GM21576 (cell line): ENCODE measurements at regions not wholly inside any gene's neighbourhood (a gene's known extent, or its start where the extent isn't known, plus 50 kb on each side); places are given as distances from the start of the nearest gene placed in this dataset.
"Not testable (repeated sequence)": the region's sequence is repeated elsewhere in the genome, so short reads cannot be mapped to it uniquely, and the experiment has no call there.

ENCODE experiments used
- ATAC-seq: cut with Tn5 transposase; IDR thresholded peaks from one replicate; pipeline ENCODE4 v1.9.1; 2021; ENCODE audit warnings: mild to moderate bottlenecking, moderate library complexity; ENCODE audit not compliant: unreplicated experiment

DNA sequence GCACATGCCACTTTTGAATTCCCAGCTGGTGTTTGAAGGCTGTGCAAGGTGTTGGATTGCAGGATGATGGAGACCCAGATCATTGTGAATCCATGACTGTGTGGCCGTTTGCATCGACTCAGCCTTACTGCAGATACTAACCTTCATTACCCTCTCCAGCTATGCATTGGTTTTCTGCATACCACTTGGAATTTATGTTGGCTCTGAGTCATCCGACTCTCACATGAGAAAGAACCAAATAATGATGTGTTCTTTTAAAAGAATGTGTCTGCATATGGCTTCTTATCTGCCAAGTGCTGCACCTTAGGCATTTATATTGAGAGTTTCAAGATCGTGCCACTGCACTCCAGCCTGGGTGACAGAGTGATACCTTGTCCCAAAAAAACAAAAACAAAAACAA is 106.7 kb upstream of the PRKX start:
- no peak for ATAC-seq

DNA sequence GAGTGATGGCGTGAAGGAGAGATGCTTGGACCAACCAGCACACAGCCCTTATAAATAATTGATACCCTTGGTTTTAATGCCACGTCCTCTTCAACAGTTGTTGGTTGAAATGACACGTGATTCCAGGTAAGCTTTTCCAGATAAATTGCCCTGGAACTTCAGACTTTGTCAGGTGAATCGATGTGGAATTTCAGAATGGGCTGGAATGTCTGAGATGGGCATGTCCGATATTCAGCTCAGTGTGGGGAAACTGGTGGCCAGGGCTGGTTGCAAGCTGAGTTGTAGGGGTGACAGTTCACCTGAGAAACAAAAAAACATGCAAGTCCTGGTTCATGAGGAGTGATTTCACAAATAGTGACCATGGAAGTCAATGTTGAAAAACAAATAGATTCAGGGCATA is 104.0 kb upstream of the PRKX start:
- not testable (repeated sequence) for ATAC-seq

DNA sequence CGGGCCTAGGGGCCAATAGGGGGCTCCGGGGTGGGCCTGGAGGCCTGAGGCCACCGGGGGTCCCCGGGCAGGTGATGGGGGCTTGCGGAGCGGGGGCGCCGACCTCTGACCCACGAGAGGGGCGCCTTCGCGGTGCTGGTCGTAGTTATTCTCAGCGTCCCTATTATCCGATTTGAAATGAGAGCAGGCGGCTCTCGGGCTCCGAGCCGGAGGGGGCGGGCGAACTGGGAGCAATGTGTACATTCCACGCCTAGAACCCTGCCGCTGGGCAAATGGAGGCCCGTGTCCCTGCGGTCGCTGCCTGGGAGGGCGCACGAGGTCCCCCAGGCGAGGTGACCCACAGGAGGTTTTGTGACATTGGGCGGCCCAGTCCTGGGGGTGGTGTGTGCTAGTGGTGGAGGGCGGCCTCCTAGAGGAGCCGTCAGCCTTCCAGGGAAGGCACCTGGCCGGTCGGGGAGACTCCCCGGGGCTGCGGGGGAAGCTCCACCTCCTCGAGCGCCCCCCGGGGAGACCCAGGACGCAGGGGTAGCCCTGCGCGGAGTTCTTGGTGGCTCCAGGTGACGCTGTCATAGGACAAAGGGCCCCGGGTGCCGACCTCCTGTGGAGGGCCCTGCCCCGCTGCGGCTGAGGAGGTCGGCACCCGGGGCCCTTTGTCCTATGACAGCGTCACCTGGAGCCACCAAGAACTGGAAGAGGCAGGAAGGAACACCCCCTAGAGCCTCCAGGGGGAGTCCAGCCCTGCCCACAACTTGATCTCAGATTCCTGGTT is 102.6 kb upstream of the PRKX start:
- ATAC-seq = peak; percentile 12

DNA sequence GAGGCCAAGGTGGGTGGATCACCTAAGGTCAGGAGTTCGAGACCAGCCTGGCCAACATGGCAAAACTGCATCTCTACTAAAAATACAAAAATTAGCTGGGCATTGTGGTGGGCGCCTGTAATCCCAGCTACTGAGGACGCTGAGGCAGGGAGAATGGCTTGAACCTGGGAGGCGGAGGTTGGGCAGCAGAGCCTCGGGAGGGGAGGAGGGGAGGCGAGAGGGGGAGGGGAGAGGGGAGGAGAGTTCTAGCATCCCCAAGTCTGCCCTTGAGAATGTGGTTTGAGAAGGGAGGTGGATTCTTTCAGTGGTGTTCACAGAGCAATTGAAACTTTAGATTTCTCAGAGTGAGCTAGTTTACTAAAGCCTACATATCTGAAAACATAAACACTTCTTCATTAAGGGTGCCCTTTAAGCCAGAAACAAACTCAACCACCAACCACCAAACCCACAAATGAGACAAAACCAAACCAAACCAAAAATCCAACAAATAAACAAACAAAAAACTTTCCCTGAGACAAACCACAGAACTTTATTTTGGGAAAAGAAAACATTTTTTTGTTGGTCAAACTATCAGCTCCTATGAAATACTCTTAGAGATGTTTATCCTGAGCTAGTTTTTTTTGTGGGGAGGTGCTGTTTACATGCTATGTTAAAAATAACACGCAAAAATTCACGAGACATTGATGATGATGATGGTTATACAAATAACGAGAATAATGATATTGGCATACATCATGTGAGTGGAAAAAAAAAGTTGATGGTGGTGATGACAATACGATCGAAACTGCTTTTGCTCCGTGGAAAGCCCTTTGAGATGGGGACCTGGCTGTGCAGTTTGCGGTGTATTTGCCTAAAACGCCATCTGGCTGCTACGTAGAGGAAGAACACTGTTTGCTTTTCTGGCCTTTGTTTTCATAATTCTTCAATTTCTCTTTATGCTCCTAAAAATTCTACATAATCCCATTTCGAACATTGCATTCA is 98.2 kb upstream of the PRKX start:
- ATAC-seq = peak; percentile 18

DNA sequence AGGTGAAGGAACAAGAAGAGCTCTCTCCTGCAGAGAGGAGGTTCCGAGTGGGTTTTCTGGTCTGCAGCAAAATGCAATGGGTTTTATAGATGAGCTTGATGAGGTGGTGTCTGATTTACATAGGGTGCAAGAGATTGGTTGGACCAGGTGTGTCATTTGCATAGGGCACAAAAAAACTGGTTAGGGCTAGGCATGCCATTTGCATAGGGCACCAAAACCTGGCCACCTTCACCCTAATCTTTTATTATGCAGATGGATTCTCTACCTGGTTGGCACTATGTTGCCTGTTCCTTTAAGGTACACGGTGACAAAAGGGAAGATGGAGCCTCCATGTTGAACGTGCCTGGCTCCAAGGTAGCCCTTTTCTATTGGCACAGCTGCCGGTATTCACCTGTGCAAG is 94.5 kb upstream of the PRKX start:
- no peak for ATAC-seq

DNA sequence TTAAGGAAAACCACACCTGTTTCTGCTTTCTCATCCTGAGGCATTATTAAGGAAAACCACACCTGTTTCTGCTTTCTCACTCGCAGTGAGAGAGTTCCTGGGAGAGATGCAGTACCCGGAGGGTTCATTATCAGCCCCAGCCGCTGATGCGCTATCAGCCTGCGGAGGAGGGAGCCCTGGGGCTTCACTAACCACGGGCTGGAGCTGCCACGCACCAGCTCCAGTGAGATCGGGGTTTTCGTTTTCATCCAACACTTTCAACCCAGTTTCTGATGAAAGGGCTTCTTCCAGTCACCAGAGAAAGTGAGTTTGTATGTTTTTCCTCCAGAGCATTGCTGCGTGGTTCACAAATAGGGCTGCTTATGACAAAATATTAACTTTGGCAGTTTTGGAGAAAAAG is 93.2 kb upstream of the PRKX start:
- ATAC-seq = no peak

DNA sequence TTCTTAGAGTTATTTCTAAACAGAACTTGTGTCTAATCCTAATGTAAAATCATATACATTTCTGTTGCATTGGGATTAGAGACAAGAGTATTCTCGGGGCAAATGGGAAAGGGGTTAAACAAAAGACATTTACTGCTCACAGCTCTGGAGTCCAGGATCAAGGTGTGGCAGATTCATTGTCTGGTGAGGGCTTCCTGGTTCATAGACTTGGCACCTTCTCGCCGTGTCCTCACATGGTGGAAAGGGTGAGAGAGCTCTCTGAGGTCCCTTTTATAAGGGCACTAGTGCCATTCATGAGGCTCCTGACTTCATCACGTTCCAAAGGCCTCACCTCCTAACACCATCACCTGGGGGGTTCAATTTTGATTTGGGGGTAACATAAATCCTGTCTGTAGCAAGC is 90.3 kb upstream of the PRKX start:
- no peak for ATAC-seq

DNA sequence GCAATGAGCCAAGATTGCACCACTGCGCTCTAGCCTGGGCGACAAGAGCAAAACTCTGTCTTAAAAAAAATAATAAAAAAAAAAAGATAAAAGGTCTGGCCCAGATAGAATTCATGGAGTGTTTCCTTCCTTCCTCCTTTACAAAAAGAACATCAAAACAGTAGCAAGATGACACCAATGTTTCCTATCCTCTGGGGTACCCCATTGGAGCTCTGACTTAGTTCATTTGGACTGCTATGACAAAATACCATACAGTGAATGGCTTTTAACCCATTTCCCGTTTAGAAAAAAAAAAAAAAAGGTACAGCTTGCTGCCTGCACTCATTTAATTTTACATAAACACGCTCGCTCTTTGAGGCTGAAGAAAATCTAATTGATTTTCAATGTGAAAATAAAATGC is 89.9 kb upstream of the PRKX start:
- ATAC-seq = no peak

DNA sequence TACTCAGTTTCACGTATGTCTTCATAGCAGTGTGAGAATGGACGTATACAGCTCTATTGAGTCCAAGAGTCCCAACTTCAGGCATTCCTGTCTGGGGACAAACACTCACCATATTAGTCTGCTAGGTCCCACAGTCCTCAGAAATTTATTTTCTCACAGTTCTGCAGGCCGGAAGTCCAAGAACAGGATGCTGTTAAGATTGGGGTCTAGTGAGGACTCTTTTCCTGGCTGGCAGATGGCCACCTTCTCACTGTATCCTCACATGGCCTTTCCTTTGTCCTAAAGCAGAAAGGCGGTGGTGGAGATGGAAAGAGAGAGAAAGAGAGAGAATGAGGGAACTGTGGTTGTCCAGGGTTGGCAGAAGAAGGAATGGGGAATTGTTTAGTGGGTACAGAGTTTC is 82.0 kb upstream of the PRKX start:
- not testable (repeated sequence) for ATAC-seq

DNA sequence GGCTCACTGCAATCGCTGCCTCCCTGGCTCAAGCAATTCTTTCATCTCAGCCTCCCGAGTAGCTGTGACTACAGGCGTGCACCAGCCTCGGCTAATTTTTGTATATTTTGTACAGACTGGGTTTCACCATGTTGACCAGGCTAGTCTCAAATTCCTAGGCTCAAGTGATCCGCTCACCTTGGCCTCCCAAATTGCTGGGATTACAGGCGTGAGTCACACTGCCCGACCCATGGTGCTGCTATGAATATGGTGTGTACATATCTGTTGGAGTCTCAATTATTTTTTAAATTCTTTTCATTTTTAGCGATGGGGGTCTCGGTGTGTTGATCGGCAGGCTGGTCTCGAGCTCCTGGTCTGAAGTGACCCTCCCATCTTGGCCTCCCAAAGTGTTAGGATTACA is 78.0 kb upstream of the PRKX start:
- ATAC-seq = no peak

DNA sequence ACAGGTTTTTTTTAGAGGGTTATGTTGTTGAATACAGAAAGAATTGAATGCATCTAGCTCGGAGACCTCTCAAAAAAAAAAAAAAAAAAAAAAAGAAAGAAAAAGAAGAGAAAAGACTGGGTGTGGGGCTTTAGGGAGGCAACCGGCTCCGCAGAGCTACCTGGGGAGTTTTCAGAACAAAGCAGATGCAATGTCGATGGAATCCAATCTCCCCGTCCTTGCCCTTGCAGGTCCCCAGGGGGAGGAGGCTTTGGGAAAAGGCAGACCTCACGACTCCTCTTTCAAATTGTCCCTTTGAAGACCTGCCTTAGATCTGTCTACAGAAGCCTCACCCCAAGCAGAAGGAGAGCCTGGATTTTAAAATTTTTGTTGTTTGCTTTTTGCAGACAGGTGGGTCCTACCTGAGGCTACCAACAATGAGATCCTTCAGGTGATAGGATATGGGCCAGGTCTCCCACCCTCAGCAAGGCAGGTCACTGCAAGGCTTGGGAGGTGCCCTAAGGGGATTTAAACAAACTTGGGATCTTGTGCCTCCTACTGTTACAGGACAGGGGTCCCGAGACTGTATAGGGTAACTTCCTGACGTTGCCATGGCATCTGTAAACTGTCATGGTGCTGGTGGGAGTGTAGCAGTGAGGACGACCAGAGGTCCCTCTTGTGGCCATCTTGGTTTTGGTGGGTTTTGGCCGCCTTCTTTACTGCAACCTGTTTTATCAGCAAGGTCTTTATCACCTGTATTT is 75.2 kb upstream of the PRKX start:
- no peak for ATAC-seq

DNA sequence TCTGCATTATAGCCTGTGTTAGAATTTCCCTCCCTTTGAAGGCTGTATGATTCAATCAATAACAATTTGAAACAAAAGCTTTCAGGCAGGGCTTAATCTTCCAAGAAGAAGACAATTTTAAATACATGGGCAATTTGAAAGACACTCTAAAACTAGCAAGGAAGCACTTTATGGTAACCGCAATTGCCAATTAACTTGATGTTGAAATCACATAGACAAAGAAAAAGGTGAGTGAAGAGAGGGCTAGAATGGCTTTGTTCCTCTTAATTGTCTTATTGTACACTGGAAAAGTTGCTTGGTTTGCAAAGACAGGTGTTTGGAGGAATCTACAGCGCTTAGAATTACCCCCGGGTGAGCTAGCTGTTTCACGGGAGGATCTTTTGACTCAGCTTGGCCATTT is 74.4 kb upstream of the PRKX start:
- ATAC-seq = no peak

DNA sequence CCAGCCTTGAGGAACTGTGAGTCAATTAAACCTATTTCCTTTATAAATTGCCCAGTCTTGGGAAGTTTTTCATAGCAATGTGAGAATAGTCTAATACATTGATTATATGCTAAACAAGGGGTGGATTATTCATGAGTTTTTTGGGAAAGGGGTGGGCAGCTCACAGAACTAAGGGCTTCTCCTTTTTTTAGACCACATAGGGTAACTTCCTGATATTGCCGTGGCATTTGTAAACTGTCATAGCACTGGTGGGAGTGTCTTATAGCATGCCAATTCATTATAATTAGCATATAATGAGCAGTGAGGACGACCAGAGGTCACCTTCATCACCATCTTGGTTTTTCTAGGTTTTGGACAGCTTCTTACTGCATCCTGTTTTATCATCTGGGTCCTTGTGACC is 72.4 kb upstream of the PRKX start:
- not testable (repeated sequence) for ATAC-seq

DNA sequence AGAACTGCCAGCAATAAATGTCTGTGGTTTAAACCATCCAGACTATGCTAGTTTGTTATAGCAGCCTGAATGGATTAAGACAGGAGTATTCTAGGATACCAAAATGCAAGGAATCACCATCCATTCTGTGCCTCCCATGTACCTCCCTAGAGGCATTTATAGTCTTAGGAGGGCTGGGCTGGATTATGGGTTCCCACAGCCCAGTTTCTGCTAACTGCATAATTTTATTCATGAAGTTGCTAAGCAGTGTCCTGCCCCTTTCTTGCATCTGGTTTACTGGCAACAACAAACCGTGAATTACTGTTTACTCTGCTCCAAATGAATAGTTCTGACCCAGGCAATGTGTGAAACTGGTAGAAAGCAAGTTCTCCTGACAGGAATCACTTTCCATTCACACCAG is 67.1 kb upstream of the PRKX start:
- no peak for ATAC-seq

DNA sequence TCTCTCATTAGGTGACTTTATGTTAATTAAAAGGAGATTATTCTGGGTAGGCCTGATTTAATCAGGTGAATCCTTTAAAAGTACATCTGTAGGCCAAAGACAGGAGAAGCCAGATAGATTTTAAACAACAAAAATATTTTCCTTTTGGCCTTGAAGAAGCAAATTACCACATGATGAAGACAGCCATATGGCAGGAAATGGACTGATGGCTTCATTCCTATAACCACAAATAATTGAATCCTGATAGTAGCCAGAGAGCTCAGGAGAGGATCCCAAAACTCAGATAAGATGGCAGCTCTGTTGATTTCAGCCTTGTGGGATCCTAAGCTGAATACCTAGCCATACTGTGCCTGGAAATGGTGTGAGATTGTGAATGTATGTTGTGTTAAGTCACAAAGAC is 66.1 kb upstream of the PRKX start:
- ATAC-seq = no peak

DNA sequence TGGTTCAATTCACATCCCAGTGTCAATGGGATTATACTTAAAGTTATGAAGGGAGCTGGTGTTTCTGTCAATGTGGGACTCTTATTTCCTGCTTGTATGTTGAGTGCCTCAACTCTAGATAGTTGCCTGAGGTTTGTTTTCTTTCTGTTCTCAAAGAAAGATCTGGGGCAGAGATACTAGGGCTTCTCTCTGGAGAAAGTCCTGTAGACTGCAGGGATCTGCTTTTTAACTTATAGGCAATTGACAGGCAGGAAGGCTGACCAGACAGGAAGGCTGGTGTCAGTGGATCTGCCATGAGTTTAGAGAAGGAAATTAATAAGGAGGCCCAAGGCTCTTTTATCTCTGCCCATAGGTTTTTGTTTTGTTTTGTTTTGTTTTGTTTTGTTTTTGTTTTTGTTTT is 64.0 kb upstream of the PRKX start:
- ATAC-seq = no peak

DNA sequence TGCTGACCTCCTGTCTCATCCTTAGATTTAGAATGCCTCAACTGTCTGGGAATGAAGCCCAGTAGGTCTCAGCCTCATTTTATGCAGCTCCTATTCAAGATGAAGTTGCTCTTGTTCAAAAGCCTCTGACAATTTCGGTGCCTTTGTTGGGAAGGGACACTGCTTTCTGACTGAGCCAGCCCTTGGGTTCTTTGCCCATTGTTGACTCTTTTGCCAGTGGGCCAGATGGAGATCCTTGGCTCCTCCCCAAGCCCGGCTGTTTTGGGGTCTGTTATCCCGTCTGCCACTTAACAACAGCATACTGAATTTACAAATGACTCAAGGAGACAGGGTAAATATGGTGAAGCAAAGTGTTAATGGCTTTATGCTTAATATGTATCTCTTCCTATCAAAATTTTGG is 58.3 kb upstream of the PRKX start:
- ATAC-seq = no peak

DNA sequence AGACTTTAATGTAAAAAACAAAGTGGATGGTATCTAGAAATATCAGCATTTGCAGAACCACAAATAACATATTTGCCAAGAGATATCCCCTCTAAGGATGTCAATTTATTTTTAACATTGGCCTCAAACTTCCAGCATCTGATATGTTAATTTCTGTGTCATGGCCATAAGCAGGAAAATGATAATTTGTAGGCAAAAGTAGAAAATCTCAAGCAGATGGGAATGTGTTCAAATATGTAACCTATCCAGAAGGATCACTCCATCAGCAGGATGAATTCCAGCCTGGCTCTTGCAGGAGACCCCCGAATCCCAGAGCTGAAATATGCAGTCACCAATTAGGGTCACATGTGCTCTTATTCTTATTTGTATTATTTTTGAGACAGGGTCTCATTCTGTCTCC is 55.4 kb upstream of the PRKX start:
- ATAC-seq = no peak
